HEK293 (cell line): ENCODE measurements at regions not wholly inside any gene's neighbourhood (a gene's known extent, or its start where the extent isn't known, plus 50 kb on each side); places are given as distances from the start of the nearest gene placed in this dataset.
"Not testable (repeated sequence)": the region's sequence is repeated elsewhere in the genome, so short reads cannot be mapped to it uniquely, and the experiment has no call there.

Experiments
- CTCF ChIA-PET: fragments of 350-600 bp; formaldehyde crosslinking; extraction: SDS; loops from one replicate; lab custom pipeline; 2021; ENCODE audit warnings: antibody characterized with exemption; lab: Yijun Ruan, JAX
- POLR2A ChIA-PET: fragments of 300-600 bp; formaldehyde crosslinking; extraction: SDS; loops from one replicate; lab custom pipeline; 2020; ENCODE audit warnings: antibody characterized with exemption, inconsistent platforms; lab: Yijun Ruan, JAX
- H3K27ac ChIP-seq: fragments of 200-500 bp; sonication (Bioruptor generic); 2 replicates; pipeline ENCODE4 v1.5.1; 2014; ENCODE audit warnings: low read depth, low read length, control low read depth, inconsistent platforms; ENCODE audit errors: extremely low read depth
- H3K36me3 ChIP-seq, 2 experiments: fragments of 200-500 bp in 1 of 2; sonication (Bioruptor generic) in 1 of 2; 1 replicate in 1 of 2; 2 replicates in 1 of 2; pipeline ENCODE4 v1.5.1; 2014 to 2017; ENCODE audit warnings: inconsistent platforms in 2 of 2, low read length in 2 of 2; ENCODE audit not compliant: control insufficient read depth in 2 of 2, insufficient read depth in 1 of 2
- H3K4me1 ChIP-seq: fragments of 200-500 bp; sonication (Bioruptor generic); 2 replicates; pipeline ENCODE4 v1.5.1; 2014; ENCODE audit warnings: mild to moderate bottlenecking, low read length, inconsistent platforms; ENCODE audit not compliant: control insufficient read depth, insufficient read depth
- H3K4me3 ChIP-seq: 2 replicates; pipeline ENCODE4 v1.5.1; 2011; ENCODE audit warnings: low read depth, mild to moderate bottlenecking, control low read depth, low read length, moderate library complexity
- H3K9me3 ChIP-seq: fragments of 200-500 bp; sonication (Bioruptor generic); 2 replicates; pipeline ENCODE4 v1.5.1; 2014; ENCODE audit warnings: low read depth, low read length, inconsistent platforms; ENCODE audit not compliant: control insufficient read depth, insufficient read depth

DNA sequence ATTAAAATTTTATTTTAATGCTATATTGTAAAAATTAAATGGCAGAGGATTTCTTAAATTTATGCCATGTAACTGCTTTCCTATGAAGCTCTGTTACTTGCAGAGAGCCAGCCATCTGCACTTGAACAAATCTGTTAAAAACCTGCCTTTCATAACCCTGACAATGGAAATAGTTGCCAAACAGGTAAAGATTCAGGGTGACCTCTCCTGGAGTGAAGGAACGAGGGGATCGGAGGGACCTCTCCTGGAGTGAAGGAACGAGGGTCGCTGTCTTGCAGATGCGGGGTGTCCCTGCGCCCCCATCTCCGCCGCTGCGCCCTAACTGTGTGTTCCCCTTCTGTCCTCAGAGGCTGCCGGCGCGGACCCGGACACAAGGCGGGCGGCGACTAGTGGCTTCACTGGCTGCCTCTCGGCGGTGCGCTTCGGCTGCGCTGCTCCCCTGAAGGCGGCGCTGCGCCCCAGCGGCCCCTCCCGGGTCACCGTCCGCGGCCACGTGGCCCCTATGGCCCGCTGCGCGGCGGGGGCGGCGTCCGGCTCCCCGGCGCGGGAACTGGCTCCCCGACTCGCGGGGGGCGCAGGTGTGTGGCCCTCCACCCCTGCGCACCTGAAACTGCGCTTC lies 295.9 kb upstream of the SPATA31A3 start:
- POLR2A ChIA-PET, CTCF ChIA-PET: not testable (repeated sequence)

DNA sequence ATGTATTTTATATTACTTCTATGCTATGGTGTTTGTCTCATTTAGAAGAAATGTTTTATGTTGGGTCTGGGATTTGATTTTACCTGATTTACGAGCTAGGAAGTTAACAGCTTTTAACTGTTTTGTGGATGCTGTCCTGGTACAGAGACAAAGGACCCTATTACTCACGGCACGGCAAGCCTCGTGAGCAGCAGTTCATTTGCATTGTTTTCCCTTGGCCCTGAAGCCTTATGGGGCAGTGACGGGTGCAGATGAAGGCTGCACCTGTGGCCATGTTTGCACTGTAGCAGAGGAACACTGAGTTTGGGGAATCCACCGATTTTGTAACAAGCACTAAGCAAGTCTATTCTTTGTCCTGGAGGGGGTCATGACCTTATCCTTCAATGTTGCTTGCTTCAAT lies 291.9 kb upstream of the SPATA31A3 start:
- H3K4me1 ChIP-seq, H3K4me3 ChIP-seq, H3K9me3 ChIP-seq, H3K27ac ChIP-seq, H3K36me3 ChIP-seq, CTCF ChIA-PET, POLR2A ChIA-PET: not testable (repeated sequence)

More for the DNA sequence above, 295.9 kb upstream of the SPATA31A3 start:
- not testable (repeated sequence) for H3K4me1 ChIP-seq, H3K27ac ChIP-seq, H3K4me3 ChIP-seq, H3K9me3 ChIP-seq, H3K36me3 ChIP-seq

DNA sequence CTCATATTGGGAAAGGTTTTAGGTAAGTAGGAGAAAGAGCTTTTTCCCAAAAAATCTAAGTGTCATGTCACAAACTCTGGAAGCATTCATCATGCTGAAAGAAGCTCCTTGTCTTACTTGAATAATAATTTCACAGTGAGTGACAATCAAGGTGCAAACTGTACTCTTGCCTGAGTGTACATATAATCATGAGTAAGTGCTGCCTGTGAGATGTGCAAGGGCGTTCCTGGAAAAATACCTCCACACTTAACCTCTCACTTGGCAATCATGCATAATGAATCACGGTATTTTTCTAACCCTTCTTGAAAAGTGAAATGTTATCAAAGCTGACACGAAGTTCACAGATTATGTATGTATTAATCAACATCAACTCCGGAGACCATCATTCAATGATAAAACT lies 289.2 kb upstream of the SPATA31A3 start:
- H3K9me3 ChIP-seq, H3K36me3 ChIP-seq, H3K4me1 ChIP-seq, CTCF ChIA-PET, H3K4me3 ChIP-seq, POLR2A ChIA-PET, H3K27ac ChIP-seq: not testable (repeated sequence)

DNA sequence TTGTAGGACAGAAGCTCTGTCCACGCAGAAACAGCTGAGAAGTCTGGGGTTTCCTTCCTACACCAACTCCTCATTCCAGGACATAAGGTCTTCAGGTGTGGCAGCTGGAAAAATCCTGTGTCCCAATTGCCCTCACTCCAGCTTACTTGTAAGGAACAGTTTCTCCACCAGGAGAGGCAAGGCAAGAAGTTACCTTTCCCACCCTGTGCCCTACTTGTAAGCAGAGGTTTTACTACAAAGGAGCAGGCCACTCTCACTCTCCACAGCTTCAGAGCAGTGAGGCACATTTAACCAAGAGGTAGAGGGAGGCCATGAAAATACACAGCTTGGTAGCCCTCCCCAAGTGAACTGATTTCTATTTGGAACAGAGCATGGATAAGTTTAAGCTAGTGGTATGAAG lies 277.3 kb upstream of the SPATA31A3 start:
- H3K36me3 ChIP-seq, H3K4me3 ChIP-seq, H3K27ac ChIP-seq, POLR2A ChIA-PET, H3K9me3 ChIP-seq, CTCF ChIA-PET, H3K4me1 ChIP-seq: not testable (repeated sequence)

DNA sequence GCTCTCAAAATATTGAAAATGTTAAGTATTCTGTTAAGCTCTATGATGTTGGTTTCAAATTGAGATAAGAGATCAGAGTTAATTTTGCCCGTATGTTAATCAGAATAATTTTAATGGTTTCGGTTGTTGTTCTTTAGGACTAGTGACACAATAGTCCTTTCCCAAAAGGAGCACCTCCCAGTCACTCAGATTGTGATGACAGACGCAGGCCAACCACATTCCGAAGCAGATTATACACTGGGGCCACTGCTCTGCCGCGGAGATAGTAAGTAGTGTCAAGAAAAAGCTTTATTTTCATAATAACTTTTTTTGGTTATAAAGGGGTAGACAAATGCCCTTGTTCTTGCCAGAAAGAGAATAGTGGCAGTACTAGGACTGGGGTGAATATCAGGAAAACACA lies 265.5 kb upstream of the SPATA31A3 start:
- CTCF ChIA-PET, H3K4me3 ChIP-seq, H3K9me3 ChIP-seq, POLR2A ChIA-PET, H3K27ac ChIP-seq, H3K36me3 ChIP-seq, H3K4me1 ChIP-seq: not testable (repeated sequence)

DNA sequence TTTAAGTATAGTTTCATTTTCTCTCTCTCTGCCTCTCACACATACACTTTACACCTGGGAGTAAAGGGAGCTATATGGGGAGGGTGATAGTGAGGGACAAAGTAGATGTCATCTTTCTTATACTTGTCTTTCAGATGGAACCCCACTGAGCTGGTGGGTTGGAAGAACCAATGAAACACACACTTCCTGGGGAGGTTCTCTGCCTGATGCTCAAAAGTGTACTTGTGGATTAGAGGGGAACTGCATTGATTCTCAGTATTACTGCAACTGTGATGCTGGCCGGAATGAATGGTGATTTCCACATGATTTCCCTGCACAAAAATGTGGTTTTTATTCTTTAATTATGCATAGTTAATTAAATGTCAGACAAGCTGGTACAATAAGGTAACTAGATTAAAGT lies 256.6 kb upstream of the SPATA31A3 start:
- H3K9me3 ChIP-seq, CTCF ChIA-PET, POLR2A ChIA-PET, H3K4me1 ChIP-seq, H3K27ac ChIP-seq, H3K36me3 ChIP-seq, H3K4me3 ChIP-seq: not testable (repeated sequence)

DNA sequence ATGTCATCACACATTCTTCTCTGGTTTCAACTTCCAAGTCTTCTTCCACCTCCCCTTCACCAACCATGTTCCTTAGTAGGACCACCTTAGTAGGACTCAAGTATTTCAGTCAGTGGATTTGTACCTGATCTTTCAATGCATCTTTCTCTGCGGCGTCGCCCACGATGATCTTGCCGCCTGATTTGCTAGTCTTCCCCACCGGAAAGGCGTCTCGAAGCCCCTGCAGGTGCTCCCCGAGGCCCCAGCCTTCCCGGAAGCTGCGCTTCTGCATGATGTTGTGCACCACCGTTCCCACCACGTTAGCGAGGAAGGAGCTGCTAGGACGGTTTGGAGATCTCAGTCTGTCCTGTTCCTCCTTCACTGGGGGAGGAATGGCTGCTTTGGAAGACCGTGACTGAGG lies 219.7 kb upstream of the SPATA31A3 start:
- H3K36me3 ChIP-seq, POLR2A ChIA-PET: not testable (repeated sequence)

DNA sequence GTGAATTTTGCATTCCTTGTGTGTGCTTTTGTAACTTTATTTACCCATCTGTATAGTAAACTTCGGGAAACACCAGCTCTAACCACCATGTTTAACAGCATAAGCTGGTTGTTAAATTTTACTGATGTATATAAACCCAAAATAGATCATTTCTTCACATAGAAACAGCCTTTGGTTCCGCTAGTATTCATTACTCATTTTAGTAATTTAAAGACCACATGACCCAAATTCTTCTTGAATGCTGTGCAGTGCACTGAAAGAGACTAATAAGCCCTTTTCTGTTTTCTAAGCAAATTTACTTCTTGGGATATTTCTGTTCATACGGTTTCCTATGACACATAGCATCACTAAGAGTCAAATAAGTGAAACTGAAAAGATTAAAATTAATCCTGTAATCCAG lies 218.5 kb upstream of the SPATA31A3 start:
- CTCF ChIA-PET, POLR2A ChIA-PET, H3K4me3 ChIP-seq, H3K9me3 ChIP-seq, H3K27ac ChIP-seq, H3K4me1 ChIP-seq, H3K36me3 ChIP-seq: not testable (repeated sequence)

More for the DNA sequence above, 219.7 kb upstream of the SPATA31A3 start:
- CTCF ChIA-PET, H3K4me3 ChIP-seq, H3K27ac ChIP-seq, H3K9me3 ChIP-seq, H3K4me1 ChIP-seq: not testable (repeated sequence)

DNA sequence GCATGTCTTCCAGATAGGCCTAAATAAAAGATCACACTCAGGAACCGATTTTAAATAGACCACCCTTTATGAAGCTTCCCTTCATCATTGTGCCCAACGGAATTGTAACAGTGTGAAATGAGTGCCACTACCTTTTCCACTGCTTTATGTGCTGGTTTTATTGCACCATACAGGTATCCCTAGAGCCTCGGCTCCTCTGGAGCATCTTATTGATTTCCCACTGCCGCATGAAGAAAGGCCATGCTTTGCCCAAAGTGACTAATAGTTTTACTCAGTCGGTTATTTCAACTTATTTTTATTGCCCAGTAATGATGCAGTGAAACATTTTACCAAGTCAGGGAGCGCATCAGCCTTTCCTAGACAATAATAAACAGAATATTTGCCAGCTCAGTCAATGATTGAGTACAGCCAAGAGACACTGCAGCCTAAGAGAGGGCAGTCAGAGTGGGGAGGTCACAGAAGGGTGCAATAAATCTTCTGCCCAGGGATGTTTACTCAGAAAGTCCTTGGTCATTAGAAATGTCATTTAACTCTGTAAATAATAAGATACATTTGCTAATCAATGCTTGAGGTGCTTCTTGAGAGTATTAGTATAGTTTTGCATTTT lies 216.6 kb upstream of the SPATA31A3 start:
- CTCF ChIA-PET, H3K4me1 ChIP-seq, H3K36me3 ChIP-seq, H3K4me3 ChIP-seq, H3K9me3 ChIP-seq, H3K27ac ChIP-seq, POLR2A ChIA-PET: not testable (repeated sequence)

DNA sequence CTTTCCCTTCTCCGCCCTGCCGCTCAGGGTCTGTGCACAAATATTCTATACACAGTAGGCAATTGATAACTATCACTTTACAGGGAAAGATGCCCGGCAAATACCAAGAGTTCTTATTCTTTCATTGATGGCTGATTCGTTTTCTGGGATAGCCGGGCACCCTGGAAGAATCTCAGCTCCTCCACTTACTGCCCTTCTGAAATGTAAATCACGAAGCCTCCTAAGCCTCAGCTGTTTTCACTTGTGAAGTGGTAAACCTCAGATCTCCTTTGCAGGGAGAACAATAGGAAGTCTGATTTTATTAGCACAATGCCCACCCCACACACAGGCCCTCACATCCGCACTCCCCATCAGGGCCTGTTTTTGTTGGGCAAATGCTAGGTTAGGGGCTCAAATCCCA lies 203.8 kb upstream of the SPATA31A3 start:
- H3K4me1 ChIP-seq, H3K36me3 ChIP-seq, H3K4me3 ChIP-seq, H3K27ac ChIP-seq, CTCF ChIA-PET, POLR2A ChIA-PET, H3K9me3 ChIP-seq: not testable (repeated sequence)

DNA sequence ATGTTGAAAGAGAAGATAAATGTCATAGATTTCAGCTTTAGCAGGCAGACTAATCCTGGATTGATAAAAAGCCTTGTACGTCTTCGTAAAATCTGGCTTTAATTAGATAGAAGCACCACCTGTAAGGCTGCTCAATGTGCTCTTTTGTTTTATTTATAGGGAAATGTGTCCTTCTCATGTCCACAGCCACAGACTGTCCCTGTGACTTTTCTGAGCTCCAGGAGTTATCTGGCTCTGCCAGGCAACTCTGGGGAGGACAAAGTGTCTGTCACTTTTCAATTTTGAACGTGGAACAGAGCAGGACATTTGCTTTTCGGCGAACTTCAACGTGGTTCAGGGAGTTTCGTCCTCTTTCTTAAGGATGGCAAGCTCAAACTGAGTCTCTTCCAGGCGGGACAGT lies 203.0 kb upstream of the SPATA31A3 start:
- H3K9me3 ChIP-seq, H3K36me3 ChIP-seq, H3K27ac ChIP-seq, CTCF ChIA-PET, H3K4me1 ChIP-seq, H3K4me3 ChIP-seq, POLR2A ChIA-PET: not testable (repeated sequence)
